ENCODE measurements at regions not wholly inside any gene's neighbourhood (a gene's known extent, or its start where the extent isn't known, plus 50 kb on each side); places are given as distances from the start of the nearest gene placed in this dataset.
"Not testable (repeated sequence)": the region's sequence is repeated elsewhere in the genome, so short reads cannot be mapped to it uniquely, and the experiment has no call there.

DNA sequence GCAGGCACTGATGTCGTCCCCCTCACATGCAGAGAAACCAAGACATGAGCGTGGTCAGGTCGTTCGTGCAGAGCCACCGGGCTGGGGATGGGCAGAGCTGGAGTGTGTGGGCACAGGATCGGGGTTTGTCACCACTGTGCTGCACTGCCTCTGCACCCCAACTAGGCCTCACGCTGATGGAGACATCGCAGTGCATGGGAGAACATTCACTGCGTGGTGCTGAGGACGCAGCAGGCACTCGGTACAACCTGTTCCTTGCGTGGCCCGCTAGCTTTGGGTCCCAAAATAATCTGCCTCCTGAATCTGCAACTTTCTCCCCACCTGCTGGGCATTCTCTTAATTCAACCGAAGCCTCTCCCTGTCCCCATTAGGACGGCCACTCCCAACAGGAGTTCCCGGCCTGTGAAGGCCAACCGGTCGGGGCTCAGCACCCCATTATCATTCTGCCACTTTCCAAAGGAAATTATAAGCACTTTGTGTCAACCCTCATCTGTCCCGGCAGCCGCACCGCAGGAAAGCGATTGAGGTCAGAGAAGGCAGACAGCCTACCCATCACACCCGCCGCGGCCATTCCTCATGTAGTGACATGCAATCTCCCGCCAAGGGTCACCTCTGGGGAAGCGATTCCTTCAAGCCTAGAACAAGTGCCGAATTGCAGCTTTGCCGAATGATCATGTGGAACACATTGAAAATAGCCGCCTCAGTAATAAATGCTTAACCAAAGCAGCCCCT, 490.4 kb downstream of the MN1 start:
- no peak for DNase-seq (ENCODE audit: low read depth)

DNA sequence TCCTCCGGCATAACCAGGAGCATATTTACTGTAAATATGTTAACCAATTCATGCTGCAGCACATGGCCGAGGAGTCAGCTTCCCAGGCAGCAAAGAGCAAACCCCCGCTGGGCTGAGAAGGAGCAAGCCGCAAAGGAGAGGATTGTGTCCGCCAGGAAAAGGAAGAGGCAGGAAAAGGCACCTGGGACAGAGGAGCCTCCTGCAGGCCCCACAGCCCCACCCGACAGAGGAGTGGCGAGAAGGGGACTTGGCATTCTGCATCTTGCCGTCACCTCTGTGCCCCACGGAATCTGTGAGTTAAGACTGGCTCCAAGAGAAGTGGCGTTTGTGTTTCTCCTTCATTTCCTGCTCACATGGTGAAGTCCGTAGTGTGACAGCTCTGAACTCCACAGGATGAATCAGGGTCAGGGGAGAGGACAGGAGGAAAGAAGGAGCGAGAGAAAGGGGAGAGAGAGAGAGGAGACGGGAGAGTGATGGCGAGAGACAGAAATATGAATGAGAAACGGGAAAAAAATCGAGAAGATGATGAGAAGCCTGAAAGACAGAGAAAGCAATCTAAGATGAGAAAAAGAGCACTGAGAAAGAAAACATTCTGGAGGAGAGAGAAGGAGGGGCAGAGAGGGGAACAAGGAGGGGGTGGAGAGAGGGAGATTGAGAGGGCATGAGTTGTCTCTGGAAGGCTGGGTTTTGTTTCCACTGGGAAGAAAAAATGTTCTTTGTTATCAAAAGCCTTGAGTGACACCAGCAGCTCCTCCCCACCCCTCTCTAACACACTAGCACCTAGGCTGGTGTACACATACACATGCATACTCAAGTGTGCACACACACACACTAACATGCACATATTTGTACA, 489.6 kb downstream of the MN1 start:
- no peak for DNase-seq (ENCODE audit: low read depth)

DNA sequence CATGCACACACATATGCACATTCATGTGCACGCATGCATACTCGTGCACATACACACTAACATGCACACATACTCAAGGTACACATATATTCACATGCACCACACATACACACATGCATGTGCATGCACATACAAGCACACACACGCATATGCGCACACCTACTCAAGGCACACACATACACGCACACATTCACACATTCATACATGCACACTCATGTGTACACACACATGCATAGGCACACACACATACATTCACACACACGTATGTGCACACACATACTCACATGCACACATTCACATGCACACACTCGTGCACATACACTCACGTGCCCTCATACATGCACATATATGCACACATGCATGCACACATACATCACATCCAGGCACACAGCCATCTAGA, 489.0 kb downstream of the MN1 start:
- DNase-seq (ENCODE audit: low read depth) = no peak

DNA sequence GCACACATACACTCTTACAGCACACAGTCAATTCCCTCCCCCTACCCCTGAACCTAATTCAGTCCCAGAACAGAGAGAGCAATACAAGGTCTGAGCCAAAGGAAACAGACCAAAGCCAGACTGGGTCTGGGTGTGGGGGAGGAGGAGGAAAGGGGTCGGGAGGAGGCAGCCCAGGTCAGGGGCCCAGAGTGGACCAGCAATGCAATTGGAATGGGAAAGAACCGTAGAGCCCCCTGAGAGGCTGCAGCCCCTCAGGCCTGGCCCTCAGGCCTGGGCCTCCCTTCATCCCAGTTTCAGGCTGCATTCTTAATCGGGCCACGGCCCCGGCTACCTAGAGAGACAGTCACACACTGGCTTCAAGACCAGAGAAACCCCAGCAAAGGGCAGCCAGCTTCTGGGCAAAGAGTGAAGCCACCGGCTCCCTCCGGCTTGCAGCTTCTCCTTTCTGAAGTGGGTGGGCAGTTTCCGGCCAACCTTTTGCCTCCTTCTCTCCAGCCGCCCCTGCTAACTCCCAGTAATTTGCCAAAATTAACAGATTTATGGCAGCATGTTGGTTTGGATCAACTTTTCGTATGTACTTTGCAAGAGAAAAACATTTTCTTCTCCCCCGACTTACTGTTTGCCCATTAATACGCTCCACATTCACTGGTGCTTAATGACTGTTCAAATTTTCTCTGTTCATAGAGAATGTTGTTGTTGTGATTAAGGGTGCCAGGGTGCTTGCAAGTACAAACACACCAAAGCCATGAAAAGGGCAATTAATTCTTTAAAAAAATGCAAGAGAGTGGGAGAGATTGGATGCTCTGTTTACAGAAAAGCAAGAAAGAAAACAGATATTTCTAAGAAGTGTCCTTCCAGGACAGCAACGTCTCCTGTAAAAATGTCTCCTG, 488.3 kb downstream of the MN1 start:
- no peak for DNase-seq (ENCODE audit: low read depth)

DNA sequence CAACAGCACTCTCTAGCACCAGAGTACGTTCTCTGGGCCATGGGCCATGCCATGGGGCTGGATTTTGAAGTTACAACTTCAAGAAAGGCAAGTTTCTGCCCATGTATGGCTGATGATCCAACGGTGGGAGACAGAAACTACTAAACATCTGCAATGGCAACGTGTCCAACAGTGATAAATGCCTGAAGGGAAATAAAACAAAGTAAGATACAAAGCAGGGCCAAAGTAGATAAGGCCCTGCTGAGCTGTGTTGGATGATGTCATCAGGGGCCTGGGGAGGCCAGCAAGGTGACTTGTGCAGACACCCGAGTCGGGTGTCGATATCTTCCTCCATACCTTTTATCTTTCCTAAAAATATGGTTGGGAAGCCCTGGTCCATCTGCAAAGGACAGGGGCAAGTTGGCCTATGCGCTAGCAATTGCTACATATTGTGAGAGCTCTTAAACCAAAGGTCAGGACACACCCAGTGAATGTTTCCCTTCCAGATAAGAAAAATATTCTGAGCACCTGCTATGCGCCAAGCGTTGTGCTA, 487.2 kb downstream of the MN1 start:
- no peak for DNase-seq (ENCODE audit: low read depth)

DNA sequence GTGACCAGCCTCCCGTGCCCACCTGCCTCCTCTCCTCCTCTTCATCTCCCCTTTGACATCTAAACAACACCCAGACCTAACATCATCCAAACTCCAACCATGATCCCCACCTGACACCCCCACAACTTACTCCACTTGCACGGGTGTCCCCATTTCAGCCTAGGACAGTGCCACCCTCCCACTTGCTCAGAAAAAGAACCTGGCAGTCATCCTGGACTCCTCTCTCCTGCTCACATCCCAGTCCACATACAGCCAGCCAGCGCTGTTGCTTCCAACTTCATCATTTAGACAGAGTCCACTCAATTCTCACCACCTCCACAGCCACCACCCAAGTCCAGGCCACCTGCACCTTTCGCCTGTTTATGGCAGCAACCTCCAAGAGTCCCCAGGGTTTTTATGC, 485.7 kb downstream of the MN1 start:
- DNase-seq (ENCODE audit: low read depth) = no peak

DNA sequence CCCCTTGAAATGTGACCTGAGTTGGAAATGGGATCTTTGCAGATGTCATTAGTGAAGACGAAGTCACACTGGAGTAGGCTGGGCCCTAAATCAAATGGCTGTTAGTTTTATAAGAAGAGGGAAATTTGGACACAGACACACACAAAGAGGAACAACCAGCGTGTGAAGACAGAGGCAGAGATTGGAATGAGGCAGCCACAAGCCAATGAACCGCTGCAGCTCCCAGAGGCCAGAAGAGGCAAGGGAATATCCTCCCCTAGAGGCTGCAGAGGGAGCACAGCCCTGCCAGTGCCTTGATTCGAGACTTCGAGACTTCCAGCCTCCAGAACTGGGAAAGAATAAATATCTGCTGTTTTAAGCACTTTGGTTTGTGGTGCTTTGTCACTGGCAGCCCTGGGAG, 484.5 kb downstream of the MN1 start:
- DNase-seq (ENCODE audit: low read depth) = no peak

DNA sequence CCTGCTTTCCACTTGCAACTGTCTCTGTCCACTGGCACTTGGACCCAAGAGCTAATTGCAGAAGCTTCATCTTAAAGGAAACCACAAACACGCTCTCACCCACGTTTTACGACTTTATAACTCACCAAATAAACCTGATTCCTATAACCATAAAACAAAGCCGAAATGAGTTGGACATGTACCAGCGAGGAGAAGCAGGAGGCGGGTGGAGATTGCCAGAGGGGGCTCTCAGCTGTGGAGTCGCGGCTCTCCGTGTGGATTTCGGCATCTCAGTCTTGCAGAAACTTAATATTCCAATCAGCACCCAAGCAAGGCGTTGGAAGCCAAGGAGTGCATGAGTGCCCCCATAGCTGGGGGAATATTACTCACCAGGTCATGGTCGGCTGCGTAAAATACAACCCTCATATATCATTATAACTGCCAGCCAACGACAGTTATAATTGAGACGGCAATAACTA, 483.6 kb downstream of the MN1 start:
- DNase-seq (ENCODE audit: low read depth) = no peak

DNA sequence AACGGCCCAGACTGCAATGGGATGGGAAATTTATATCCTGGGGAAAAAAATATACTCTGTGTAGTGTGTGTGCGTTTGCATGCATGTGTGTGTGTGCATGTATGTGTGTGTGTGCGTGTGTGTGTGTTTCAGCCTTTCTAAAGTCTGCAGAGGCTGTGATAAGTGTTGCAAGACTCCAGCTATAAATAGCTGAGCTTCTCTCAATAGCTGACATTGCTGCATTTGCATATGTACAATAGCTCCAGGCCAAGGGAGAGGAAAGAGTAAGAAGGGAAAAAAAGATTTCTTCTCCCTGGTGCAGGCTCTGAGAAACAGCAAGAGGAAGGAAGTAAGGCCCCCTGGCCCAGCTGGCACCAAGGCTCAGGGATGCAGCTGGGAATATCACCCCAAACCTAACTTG, 483.0 kb downstream of the MN1 start:
- peak; percentile 72 for DNase-seq (ENCODE audit: low read depth)

DNA sequence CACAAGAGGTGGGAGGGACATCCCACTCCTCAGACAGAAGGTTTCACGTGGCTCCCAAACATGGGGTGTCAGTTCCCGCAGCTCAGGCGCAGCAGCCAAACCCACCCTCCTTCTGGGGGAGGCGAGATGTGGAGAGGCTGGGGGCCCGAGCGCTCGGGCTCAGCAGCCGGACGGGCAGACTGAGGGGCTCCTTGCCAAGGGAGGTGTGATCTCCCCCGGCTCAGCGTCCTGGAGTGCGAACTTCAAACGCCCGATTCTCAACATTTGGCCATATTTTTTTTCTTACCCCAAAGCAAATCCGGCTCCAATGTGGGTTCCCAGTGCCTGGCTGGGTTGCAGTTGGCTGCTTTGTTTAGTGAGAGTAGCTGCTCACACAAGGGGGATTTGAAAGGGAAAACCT, 477.9 kb downstream of the MN1 start:
- DNase-seq (ENCODE audit: low read depth) = no peak

DNA sequence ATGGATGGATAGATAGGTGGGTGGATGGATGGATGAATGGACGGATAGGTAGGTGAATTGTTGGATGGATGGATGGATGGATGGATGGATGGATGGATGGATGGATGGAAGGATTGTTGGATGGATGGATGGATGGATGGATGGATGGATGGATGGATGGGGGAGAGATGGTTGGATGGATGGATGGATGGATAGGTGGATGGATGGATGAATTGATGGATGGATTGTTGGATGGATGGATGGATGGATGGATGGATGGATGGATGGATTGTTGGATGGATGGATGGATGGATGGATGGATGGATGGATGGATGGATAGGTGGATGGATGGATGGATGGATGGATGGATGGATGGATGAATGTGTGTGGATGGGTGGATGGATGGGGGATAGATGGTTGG, 476.6 kb downstream of the MN1 start:
- not testable (repeated sequence) for DNase-seq (ENCODE audit: low read depth)

DNA sequence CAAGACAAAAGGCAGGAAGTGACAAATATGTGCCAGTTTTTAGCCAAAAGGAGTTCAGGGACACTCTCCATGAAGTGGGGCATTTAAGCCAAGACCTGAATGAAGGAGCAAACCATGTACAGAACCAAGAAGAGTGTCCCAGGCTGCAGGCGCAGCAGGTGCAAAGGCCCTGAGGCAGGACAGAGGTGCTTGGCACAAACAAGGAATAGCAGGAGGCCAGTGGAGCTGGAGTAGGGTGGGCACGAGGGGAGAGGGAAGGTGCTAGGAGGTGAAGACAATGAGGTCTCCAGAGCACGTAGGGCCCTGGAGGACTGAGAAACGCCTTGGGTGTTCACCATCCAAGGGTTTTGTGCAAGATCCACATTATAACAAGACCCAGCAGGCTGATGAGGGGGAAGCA, 474.1 kb downstream of the MN1 start:
- no peak for DNase-seq (ENCODE audit: low read depth)

DNA sequence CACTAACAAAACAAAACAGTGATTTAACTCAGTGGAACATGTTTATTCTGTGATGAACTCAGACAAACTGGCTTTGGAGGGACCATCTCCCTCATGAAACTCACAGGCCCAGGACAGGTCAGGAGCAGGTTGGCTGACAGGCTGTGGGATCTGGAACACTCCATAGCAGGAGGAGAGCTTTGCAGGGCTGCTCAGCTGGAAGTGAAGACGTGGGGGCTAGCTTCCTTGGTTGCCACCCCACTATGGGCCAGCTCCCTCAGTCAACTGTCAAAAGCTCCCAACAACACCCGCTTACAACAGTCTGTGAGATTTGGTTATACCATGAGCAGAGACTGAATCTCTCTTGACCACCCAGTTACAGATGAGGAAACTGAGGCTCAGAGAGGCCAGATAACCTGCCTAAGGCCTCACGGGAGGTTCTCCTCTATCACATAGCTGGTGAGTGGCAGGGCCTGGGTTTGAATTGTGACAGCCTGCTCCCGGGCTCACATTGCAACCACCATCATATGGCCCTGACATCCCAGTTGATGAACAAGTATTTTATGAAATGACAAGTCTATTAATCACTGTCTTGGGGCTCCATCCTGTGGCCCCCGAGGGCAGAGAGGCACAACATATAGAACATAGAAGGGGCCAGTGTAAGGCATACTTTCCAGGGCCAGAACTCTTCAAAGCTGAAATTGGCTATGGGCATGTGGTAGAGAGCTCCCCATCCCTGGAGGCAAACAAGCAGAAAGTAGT, 473.4 kb downstream of the MN1 start:
- DNase-seq (ENCODE audit: low read depth) = no peak

DNA sequence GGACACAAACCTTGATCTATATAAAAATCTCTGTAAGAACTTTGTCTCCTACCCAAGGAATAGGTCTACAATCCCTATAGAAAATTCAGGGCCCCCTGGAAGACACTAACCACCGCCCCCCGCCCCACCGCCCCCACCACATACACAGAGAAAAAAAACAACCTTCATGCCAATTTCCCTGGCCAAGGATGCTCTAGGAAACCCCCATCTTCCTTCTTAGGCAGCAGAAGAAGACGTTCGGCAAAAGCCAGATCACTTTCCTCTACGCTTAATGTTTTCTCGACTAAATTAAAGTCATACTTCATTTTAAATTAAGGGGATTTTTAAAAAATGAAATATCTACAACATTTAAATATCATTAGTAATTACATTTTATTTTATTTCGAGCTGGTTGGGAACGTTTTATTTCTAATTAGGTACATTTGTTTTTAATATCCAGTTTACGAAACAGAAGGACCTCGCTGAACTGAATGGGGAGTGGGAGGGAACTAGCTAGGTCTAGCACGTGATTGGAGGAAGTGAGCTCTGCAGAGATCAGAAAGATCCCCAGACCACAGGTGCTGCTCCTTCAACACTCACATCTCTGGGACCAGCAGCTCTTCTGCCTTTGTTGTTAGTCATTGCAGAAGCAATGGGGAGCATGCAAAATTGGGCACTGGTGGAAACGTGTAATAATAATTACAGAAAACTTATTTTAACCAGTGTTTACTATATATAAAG, 472.3 kb downstream of the MN1 start:
- DNase-seq (ENCODE audit: low read depth) = no peak

DNA sequence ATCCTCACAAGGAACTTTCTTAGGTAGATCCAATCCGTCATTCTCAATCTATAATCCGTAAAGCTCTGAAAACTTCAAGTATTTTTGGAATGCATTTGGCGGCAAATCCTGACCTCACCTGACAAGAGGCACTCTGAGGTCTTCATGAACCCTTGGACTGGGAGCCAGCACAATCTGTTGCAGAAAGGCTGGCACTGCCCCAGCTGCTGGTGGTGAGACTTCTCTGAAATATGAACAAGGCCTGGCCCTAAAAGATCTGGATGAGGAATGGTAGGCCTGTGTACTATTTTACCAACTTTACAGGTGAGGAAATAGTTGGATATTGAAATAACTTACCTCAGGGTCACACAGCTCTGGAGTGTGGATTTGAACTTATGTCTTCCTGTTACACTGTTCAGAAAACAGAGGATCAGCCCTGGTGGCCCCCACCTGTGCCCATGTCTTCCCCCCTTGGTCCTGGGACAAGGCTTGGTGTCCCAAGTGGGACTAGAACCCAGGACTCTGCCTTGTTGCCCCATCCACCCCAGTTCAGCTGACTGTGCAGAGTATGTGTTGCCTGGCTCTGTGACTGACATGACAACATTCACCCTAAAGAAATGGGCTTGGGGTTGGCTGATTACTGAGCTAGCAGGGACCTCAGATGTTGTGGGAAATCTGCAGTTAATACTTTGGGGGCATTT, 471.4 kb downstream of the MN1 start:
- no peak for DNase-seq (ENCODE audit: low read depth)

DNA sequence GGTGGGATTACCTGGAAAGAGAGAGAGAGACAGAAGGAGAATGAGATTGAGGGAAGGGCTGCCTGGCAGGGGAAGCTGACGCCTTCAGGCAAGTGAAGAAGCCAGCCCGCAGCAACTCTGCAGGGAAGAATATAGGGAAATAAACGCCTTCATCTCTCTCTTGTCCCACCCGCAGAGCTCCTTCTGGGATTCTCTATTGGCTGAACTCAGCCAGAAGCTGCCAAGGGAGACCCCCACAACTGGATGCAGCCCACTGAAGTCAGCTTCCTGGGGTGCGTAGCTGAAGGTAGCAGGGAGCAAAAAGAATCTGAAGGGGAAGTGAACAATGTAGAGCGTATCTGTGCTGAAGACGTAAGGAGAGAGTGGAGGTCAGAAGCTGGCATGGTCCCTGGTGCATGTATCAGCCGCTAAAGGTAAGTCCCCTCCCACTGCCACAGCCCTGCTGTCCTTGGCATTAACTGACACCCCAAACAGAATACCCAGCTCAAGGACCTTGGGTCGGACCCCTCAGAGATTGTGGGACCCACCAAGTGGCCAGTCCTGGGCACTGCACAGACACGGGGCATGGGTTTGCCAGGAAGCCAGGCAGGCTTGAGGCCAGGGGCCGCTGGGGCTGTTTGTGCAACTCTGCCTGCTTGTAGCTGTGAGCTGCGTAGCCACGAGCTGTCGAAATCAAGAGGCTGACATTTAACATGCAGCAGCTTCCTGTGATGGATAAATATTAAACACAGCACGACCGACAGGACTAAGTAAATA, 469.9 kb downstream of the MN1 start:
- no peak for DNase-seq (ENCODE audit: low read depth)

DNA sequence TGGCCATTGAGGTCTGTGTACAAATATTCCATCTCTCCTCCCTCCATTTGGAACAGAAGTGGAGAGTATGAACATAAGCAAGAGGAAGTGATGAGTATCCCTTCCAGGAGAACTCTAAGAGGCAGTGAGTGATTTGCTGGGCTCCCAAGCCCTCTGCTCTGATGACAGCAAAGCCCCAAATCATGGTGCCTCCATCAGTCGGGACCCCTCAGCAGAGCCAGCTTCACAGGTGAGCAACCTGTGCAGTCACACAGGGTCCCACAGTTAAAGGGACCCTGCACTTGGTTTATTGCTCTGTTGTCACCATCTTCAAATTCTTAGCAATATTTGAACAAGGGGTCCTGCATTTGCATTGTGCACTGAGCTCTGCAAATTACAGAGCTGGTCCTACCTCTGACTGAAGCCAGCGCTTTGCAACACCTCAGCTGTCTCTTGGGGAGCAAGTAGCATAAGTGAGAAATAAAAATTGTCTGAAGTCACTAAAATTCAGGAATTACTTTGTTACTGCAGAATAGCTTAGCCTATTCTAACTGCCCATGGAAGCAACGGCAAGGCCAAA, 466.4 kb downstream of the MN1 start:
- no peak for DNase-seq (ENCODE audit: low read depth)

DNA sequence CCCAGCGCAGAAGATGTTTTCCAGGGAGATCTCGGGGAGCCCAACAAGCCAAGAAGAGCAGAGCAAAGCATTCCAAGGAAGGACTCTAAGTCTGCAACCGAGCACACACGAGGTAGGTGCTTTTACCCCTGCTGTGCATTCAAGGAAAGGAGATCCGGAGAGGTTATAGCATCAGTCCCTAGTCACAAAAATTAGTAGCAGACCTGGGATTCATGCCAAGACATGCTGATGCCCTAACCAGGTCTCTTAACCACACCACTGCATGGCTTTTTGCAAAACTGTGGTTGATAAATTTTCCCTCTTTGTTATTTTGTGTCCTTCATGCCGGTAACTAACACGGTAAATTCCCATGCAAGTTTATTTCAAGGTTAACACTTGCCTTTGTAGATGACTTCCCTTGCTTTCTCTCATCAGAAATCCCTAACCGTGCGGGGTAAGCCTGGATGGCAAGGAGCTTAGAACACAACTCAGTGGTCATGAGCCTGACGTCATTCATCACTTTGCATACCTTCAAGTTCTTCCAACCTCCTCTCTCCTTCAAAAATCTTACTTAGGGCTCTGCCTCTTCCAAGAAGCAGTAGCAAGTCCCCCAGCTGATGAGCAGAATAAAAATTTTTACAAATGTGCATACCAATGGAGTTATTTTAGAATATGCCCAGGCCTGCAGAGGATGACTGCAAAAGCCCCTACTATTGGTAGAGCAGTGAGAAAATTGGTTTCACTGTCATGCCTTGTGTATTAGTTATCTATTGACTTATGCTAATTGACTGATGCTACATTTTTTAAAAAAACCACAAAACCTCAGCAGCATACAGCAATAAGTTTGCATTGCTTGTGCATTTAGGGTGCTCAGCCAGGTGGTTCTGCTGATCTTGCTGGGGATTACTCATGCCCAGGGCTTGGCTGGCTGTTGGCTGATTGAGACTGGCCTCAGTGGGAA, 465.1 kb downstream of the MN1 start:
- no peak for DNase-seq (ENCODE audit: low read depth)

All from forelimb muscle (tissue), 1 donor.